HepG2 (cell line): ENCODE measurements at regions not wholly inside any gene's neighbourhood (a gene's known extent, or its start where the extent isn't known, plus 50 kb on each side); places are given as distances from the start of the nearest gene placed in this dataset.

Experiments
- ATAC-seq: fragments of 200-7000 bp; cut with Tn5 transposase; 3 replicates; pipeline ENCODE4 v1.9.1; 2020; ENCODE audit warnings: mild to moderate bottlenecking, moderate library complexity
- BruUV-seq: library from RNA; stranded (reverse); fragments of 400-500 nt; replicated peaks from 2 replicates; lab custom pipeline; 2021; lab: Mats Ljungman, UMichigan
- CTCF ChIA-PET: fragments of 300-600 bp; formaldehyde crosslinking; extraction: SDS; loops from one replicate; lab custom pipeline; 2021; ENCODE audit warnings: low total read pairs, inconsistent platforms, low intra/inter-chr PET ratio; lab: Yijun Ruan, JAX
- POLR2A ChIA-PET: fragments of 350-600 bp; sonication (Branson Sonifier 250); formaldehyde crosslinking; loops from one replicate; lab custom pipeline; 2020; ENCODE audit warnings: antibody characterized with exemption, inconsistent platforms; lab: Yijun Ruan, JAX
- DNase-seq: peaks from one replicate; pipeline ENCODE4 v3.0.0-alpha.2; 2015; ENCODE audit warnings: low spot score
- FAIRE-seq: peaks from 3 replicates; lab custom pipeline; 2011; peaks lifted over from hg19 to GRCh38; lab: Jason Lieb, UNC
- H2AFZ ChIP-seq: one replicate; pipeline ENCODE4 v1.6.1; 2011; ENCODE audit warnings: low read length, inconsistent platforms
- H3K27ac ChIP-seq: fragments of 300-600 bp; 3 replicates; pipeline ENCODE4 v1.8.0; 2011; ENCODE audit warnings: mixed run types, mild to moderate bottlenecking, mixed read lengths, low read length, inconsistent platforms; ENCODE audit not compliant: insufficient read depth; ENCODE audit errors: extremely low read length
- H3K27me3 ChIP-seq, 2 experiments: fragments of 200-600 bp in 1 of 2; 2 replicates in 1 of 2; 3 replicates in 1 of 2; pipeline versions ENCODE4 v1.6.0 to v1.8.0; 2011; ENCODE audit warnings: low read length in 2 of 2, mild to moderate bottlenecking in 2 of 2, moderate library complexity in 2 of 2, inconsistent platforms in 1 of 2; ENCODE audit not compliant: insufficient read depth in 2 of 2, control insufficient read depth in 1 of 2
- H3K36me3 ChIP-seq, 2 experiments: fragments of 200-600 bp in 1 of 2; replicated peaks in 1 of 2; 2 replicates in 1 of 2; 3 replicates in 1 of 2; pipeline versions ENCODE4 v1.5.1 to v1.8.0; 2011; ENCODE audit warnings: low read length in 2 of 2, inconsistent platforms in 1 of 2; ENCODE audit not compliant: insufficient read depth in 2 of 2, control insufficient read depth in 1 of 2
- H3K4me1 ChIP-seq: 2 replicates; pipeline ENCODE4 v1.5.1; 2012; ENCODE audit warnings: low read length, inconsistent platforms; ENCODE audit not compliant: insufficient read depth
- H3K4me2 ChIP-seq: 2 replicates; pipeline ENCODE4 v1.6.0; 2011; ENCODE audit warnings: low read depth, low read length, inconsistent platforms
- H3K4me3 ChIP-seq, 3 experiments: fragments of 200-600 bp in 1 of 3; sonication (generic), shearing (Covaris generic) in 1 of 3; replicated peaks in 1 of 3; 2 replicates each; pipeline ENCODE4 v1.5.1; 2011 to 2016; ENCODE audit warnings: low read length in 3 of 3, inconsistent platforms in 2 of 3, low read depth in 2 of 3, mild to moderate bottlenecking in 2 of 3, control low read depth in 1 of 3, mixed read lengths in 1 of 3; ENCODE audit not compliant: insufficient read depth in 1 of 3
- H3K79me2 ChIP-seq: one replicate; pipeline ENCODE4 v1.6.1; 2011; ENCODE audit warnings: low read length, inconsistent platforms; ENCODE audit not compliant: insufficient read depth
- H3K9ac ChIP-seq: 2 replicates; pipeline ENCODE4 v1.6.0; 2011; ENCODE audit warnings: mild to moderate bottlenecking, low read depth, low read length, inconsistent platforms; ENCODE audit not compliant: insufficient read depth
- H3K9me3 ChIP-seq: 2 replicates; pipeline ENCODE4 v1.5.1; 2012; ENCODE audit warnings: mild to moderate bottlenecking, low read length
- H4K20me1 ChIP-seq: 2 replicates; pipeline ENCODE4 v1.6.0; 2011; ENCODE audit warnings: inconsistent platforms, mild to moderate bottlenecking, low read length, moderate library complexity; ENCODE audit not compliant: insufficient read depth
- FOSL2 ChIP-seq: sonication (generic); formaldehyde crosslinking; IDR thresholded peaks from 2 replicates; pipeline ENCODE4 v1.4.0; 2020; ENCODE audit warnings: missing genetic modification reagents
- FOXJ3 ChIP-seq: sonication (generic); formaldehyde crosslinking; IDR thresholded peaks from 2 replicates; pipeline ENCODE4 v1.4.0; 2020; ENCODE audit warnings: missing genetic modification reagents, mild to moderate bottlenecking, borderline replicate concordance
- HOXA7 ChIP-seq: sonication (generic); formaldehyde crosslinking; IDR thresholded peaks from 2 replicates; pipeline ENCODE4 v1.8.1; 2022; ENCODE audit warnings: mild to moderate bottlenecking, missing genetic modification reagents, moderate library complexity
- HOXA9 ChIP-seq: sonication (generic); formaldehyde crosslinking; IDR thresholded peaks from 2 replicates; pipeline ENCODE4 v1.8.1; 2022; ENCODE audit warnings: missing genetic modification reagents, mild to moderate bottlenecking, moderate library complexity, borderline replicate concordance
- KAT8 ChIP-seq: IDR thresholded peaks from 2 replicates; pipeline ENCODE4 v1.6.1; 2016; ENCODE audit warnings: missing genetic modification reagents, missing compliant biosample characterization
- KDM1A ChIP-seq: IDR thresholded peaks from 2 replicates; pipeline ENCODE4 v1.6.1; 2016; ENCODE audit warnings: missing compliant biosample characterization
- KDM2A ChIP-seq: sonication (generic); formaldehyde crosslinking; IDR thresholded peaks from 2 replicates; pipeline ENCODE4 v1.4.0; 2020; ENCODE audit warnings: low read depth, missing genetic modification reagents, borderline replicate concordance
- SP4 ChIP-seq: sonication (generic); formaldehyde crosslinking; IDR thresholded peaks from 2 replicates; pipeline ENCODE4 v1.8.1; 2023; ENCODE audit warnings: mild to moderate bottlenecking, missing genetic modification reagents
- SP5 ChIP-seq: IDR thresholded peaks from 2 replicates; pipeline ENCODE4 v1.6.1; 2016; ENCODE audit warnings: low read depth, borderline replicate concordance
- SPEN ChIP-seq: sonication (generic); formaldehyde crosslinking; IDR thresholded peaks from 2 replicates; pipeline ENCODE4 v1.5.1; 2020; ENCODE audit warnings: low read depth, mild to moderate bottlenecking, missing genetic modification reagents
- U2AF1 ChIP-seq: fragments of 200-400 bp; formaldehyde crosslinking; optimal IDR thresholded peaks from 2 replicates; pipeline ENCODE3; 2017; ENCODE audit warnings: mild to moderate bottlenecking, low read depth, low read length
- ZFYVE20 ChIP-seq: sonication (generic); formaldehyde crosslinking; IDR thresholded peaks from 2 replicates; pipeline ENCODE4 v1.8.0; 2023; ENCODE audit warnings: low read depth, mild to moderate bottlenecking, moderate library complexity, missing genetic modification reagents, borderline replicate concordance
- ZNF124 ChIP-seq: sonication (generic); formaldehyde crosslinking; IDR thresholded peaks from 2 replicates; pipeline ENCODE4 v1.4.0; 2020; ENCODE audit warnings: missing genetic modification reagents
- ZNF614 ChIP-seq: IDR thresholded peaks from 2 replicates; pipeline ENCODE4 v1.6.1; 2018; ENCODE audit warnings: missing biosample characterization, missing genetic modification reagents, inconsistent platforms, borderline replicate concordance
- ZNF75D ChIP-seq: sonication (generic); formaldehyde crosslinking; IDR thresholded peaks from 2 replicates; pipeline ENCODE4 v1.8.1; 2023; ENCODE audit warnings: missing genetic modification reagents, mild to moderate bottlenecking, borderline replicate concordance
- WGBS: methylation state at CpG from one replicate; pipeline ENCODE4 v1.1.6; 2017; ENCODE audit warnings: low lambda C conversion rate; 5-methylcytosine and 5-hydroxymethylcytosine counted together
- in situ Hi-C: cut with HindIII; loops from 2 replicates; pipeline ENCODE4 v1.10.0; 2017; ENCODE audit warnings: low pct_unique_long_range_greater_than_20kb; ENCODE audit not compliant: extremely low pct_ligation_motif_present
- intact Hi-C: fragments of 100-400 bp; cut with micrococcal nuclease; formaldehyde crosslinking; loops from one replicate; pipeline ENCODE4 v1.10.0; 2022; ENCODE audit not compliant: unreplicated experiment
- TF ChIP-seq, protein P1 (sequence below): sonication (generic); formaldehyde crosslinking; IDR thresholded peaks from 2 replicates; pipeline ENCODE4 v1.4.0; 2020; ENCODE audit warnings: mild to moderate bottlenecking, missing genetic modification reagents
- TF ChIP-seq, protein P2 (sequence below): sonication (generic); formaldehyde crosslinking; IDR thresholded peaks from 2 replicates; pipeline ENCODE4 v1.4.0; 2020; ENCODE audit warnings: missing genetic modification reagents, mild to moderate bottlenecking, borderline replicate concordance
- TF ChIP-seq, protein P3 (sequence below): IDR thresholded peaks from 2 replicates; pipeline ENCODE4 v1.6.1; 2016; ENCODE audit warnings: mild to moderate bottlenecking

DNA sequence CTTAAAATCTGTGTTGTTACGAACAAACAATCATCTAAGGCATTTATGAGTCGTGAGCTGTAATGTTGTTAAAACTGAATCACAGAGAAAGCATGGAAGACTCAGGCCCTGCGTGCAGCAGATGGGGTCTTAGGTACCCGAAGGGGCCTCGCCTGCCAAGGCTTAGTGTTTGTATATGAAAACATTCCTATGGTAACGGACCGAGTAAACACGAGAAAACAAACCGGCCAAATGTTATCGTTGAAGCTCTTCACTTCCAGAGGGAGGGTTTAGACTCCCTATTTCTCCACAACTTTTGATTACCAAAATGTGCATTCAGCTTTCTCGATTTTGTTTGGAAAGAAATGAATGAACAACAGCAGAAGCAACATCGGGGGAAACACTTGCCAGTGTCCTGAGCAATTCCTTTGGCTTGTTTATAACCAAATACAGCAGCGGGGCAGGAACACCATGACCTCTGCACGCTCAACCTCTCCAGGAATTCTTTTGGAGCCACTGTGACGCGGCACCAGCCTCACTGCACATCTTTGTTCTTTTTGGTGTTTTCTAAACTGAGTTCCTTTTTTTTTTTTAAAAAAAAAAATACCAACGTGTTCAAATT is 121.6 kb upstream of the KLF6 start:
- ChIA-PET CTCF (no interaction called here), POLR2A (interaction anchor here (1.7 to 3.0 kb wide), 3 partner anchors 16 to 122 kb away, joined by 8 to 15 read pairs (median 9); partner anchors contain the start of gene KLF6)
- peak overlapping the region; percentile 11 to 50 (median 46); a peak in 5 of 6 replicates for H3K4me3 ChIP-seq
- in situ Hi-C loops, result no loop called here
- intact Hi-C loops, result loop anchor here (5.0 kb wide), 1 partner anchor 119 kb away; the partner anchor contains the start of gene KLF6
- peak overlapping the region; percentile 74 for H2AFZ ChIP-seq
- WGBS, result 3% methylated on average over 14 of the region's 17 CpGs
- no TSS peak for BruUV-seq
- H3K4me1 ChIP-seq, result peaks cover 38% of the 10 kb centered on the region
- no peaks in the 10 kb centered on the region for H3K79me2 ChIP-seq
- H3K9ac ChIP-seq, result peak overlapping the region; percentile 83
- peak overlapping the region; percentile 91 for H3K4me2 ChIP-seq
- H3K27ac ChIP-seq, result peak overlapping the region; percentile 77
- H3K27me3 ChIP-seq, result no peaks in the 10 kb centered on the region
- DNase-seq (peak; percentile 84), ATAC-seq (peak; percentile 87), FAIRE-seq (peak; percentile 8)
- no peaks in the 10 kb centered on the region for H3K9me3 ChIP-seq
- no peaks in the 10 kb centered on the region for H4K20me1 ChIP-seq
- no peaks in the 10 kb centered on the region for H3K36me3 ChIP-seq
- TF ChIP-seq ZNF614 (no peak), HOXA9 (CRISPR knock-in tag) (no peak), SP5 (CRISPR knock-in tag) (no peak), KDM2A (CRISPR knock-in tag) (peak; percentile 34; the same call in 1 of the 2 replicates), FOXJ3 (CRISPR knock-in tag) (peak; percentile 50; the same call in 1 of the 2 replicates), SPEN (no peak), ZNF75D (CRISPR knock-in tag) (no peak), HOXA7 (CRISPR knock-in tag) (no peak), ZFYVE20 (CRISPR knock-in tag) (no peak), KDM1A (CRISPR knock-in tag) (no peak), ZNF124 (CRISPR knock-in tag) (no peak), U2AF1 (no peak), FOSL2 (peak; percentile 33; the same call in 1 of the 2 replicates), KAT8 (CRISPR knock-in tag) (no peak), SP4 (no peak)
- TF ChIP-seq, protein P1, sequence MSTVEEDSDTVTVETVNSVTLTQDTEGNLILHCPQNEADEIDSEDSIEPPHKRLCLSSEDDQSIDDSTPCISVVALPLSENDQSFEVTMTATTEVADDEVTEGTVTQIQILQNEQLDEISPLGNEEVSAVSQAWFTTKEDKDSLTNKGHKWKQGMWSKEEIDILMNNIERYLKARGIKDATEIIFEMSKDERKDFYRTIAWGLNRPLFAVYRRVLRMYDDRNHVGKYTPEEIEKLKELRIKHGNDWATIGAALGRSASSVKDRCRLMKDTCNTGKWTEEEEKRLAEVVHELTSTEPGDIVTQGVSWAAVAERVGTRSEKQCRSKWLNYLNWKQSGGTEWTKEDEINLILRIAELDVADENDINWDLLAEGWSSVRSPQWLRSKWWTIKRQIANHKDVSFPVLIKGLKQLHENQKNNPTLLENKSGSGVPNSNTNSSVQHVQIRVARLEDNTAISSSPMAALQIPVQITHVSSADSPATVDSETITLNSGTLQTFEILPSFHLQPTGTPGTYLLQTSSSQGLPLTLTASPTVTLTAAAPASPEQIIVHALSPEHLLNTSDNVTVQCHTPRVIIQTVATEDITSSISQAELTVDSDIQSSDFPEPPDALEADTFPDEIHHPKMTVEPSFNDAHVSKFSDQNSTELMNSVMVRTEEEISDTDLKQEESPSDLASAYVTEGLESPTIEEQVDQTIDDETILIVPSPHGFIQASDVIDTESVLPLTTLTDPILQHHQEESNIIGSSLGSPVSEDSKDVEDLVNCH (CRISPR knock-in tag), result no peak
- TF ChIP-seq, protein P2, sequence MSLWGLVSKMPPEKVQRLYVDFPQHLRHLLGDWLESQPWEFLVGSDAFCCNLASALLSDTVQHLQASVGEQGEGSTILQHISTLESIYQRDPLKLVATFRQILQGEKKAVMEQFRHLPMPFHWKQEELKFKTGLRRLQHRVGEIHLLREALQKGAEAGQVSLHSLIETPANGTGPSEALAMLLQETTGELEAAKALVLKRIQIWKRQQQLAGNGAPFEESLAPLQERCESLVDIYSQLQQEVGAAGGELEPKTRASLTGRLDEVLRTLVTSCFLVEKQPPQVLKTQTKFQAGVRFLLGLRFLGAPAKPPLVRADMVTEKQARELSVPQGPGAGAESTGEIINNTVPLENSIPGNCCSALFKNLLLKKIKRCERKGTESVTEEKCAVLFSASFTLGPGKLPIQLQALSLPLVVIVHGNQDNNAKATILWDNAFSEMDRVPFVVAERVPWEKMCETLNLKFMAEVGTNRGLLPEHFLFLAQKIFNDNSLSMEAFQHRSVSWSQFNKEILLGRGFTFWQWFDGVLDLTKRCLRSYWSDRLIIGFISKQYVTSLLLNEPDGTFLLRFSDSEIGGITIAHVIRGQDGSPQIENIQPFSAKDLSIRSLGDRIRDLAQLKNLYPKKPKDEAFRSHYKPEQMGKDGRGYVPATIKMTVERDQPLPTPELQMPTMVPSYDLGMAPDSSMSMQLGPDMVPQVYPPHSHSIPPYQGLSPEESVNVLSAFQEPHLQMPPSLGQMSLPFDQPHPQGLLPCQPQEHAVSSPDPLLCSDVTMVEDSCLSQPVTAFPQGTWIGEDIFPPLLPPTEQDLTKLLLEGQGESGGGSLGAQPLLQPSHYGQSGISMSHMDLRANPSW (CRISPR knock-in tag), result no peak
- TF ChIP-seq, protein P3, sequence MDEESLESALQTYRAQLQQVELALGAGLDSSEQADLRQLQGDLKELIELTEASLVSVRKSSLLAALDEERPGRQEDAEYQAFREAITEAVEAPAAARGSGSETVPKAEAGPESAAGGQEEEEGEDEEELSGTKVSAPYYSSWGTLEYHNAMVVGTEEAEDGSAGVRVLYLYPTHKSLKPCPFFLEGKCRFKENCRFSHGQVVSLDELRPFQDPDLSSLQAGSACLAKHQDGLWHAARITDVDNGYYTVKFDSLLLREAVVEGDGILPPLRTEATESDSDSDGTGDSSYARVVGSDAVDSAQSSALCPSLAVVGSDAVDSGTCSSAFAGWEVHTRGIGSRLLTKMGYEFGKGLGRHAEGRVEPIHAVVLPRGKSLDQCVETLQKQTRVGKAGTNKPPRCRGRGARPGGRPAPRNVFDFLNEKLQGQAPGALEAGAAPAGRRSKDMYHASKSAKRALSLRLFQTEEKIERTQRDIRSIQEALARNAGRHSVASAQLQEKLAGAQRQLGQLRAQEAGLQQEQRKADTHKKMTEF, result 0 out of 2 replicates have a peak, but pooled peaks have one; percentile 25
